ENCODE measurements at regions not wholly inside any gene's neighbourhood (a gene's known extent, or its start where the extent isn't known, plus 50 kb on each side); places are given as distances from the start of the nearest gene placed in this dataset.

- TF ChIP-seq TGIF2 (CRISPR knock-in tag; IDR thresholded peaks at IDR 0.05), result no peak
- TF ChIP-seq PBX2 (CRISPR knock-in tag; IDR thresholded peaks at IDR 0.05; ENCODE audit: low read depth), result no peak
- no peak for TF ChIP-seq PBX2 (tag; conservative IDR thresholded peaks at IDR 0.05; ENCODE audit: low read depth)
- no peak for TF ChIP-seq ZFPM2 (CRISPR knock-in tag; IDR thresholded peaks at IDR 0.05)
- no peak for TF ChIP-seq FOXJ3 (CRISPR knock-in tag; IDR thresholded peaks at IDR 0.05)
- no peak for TF ChIP-seq CTCF (IDR thresholded peaks at IDR 0.05 in 2 of 3, conservative IDR thresholded peaks at IDR 0.05 in 1 of 3; ENCODE audit: insufficient read depth in 2 of 3, low read depth in 1 of 3, low read length in 3 of 3)
- TF ChIP-seq ZNF239 (CRISPR knock-in tag; IDR thresholded peaks at IDR 0.05), result no peak
- TF ChIP-seq MBD2 (IDR thresholded peaks at IDR 0.05; ENCODE audit: borderline replicate concordance, low read depth), result no peak
- no peak for TF ChIP-seq RFX7 (CRISPR knock-in tag; IDR thresholded peaks at IDR 0.05)
- TF ChIP-seq CTBP1 (IDR thresholded peaks at IDR 0.05; ENCODE audit: borderline replicate concordance), result no peak
- TF ChIP-seq TAF1 (IDR thresholded peaks at IDR 0.05; ENCODE audit: control insufficient read depth, extremely low read depth, insufficient read depth, low read length, severe bottlenecking), result no peak
- TF ChIP-seq CREM (IDR thresholded peaks at IDR 0.05; ENCODE audit: low read depth), result no peak
- no peak for TF ChIP-seq CREBBP (IDR thresholded peaks at IDR 0.05; ENCODE audit: low read depth, low read length)
Observed at GRCh38 chr2:8266563-8266962, 415.3 kb upstream of the ID2 start.

Data from K562 (cell line).